ENCODE measurements at regions not wholly inside any gene's neighbourhood (a gene's known extent, or its start where the extent isn't known, plus 50 kb on each side); places are given as distances from the start of the nearest gene placed in this dataset.

GRCh38 chr3:157683668-157684067, 180.5 kb upstream of the VEPH1 start:
- TF ChIP-seq FOXP2 (optimal IDR thresholded peaks at IDR 0.05; ENCODE audit: borderline replicate concordance, extremely low read depth, extremely low read length, insufficient read depth), result no peak
- no peak for TF ChIP-seq SIN3A (IDR thresholded peaks at IDR 0.05; ENCODE audit: borderline replicate concordance, insufficient read depth, low read length)
- no peak for TF ChIP-seq REST (IDR thresholded peaks at IDR 0.05; ENCODE audit: insufficient read depth in 1 of 2, low read depth in 2 of 2, low read length in 2 of 2)
